GM23338 (cell line): ENCODE measurements at regions not wholly inside any gene's neighbourhood (a gene's known extent, or its start where the extent isn't known, plus 50 kb on each side); places are given as distances from the start of the nearest gene placed in this dataset.

Experiments used
- ATAC-seq: fragments of 200-7000 bp; cut with Tn5 transposase; 3 replicates; pipeline ENCODE4 v1.9.1; 2020
- DNase-seq: peaks from one replicate; pipeline ENCODE4 v3.0.0-alpha.2; 2015; ENCODE audit warnings: low spot score
- H2AFZ ChIP-seq: fragments of 200-600 bp; sonication (generic); 2 replicates; pipeline ENCODE4 v1.8.0; 2016; ENCODE audit warnings: antibody characterized with exemption, mild to moderate bottlenecking, moderate library complexity
- H3F3A ChIP-seq: fragments of 200-600 bp; sonication (generic); replicated peaks from 2 replicates; pipeline ENCODE4 v1.8.0; 2017; ENCODE audit warnings: antibody characterized with exemption, mixed run types, low read depth
- H3K27ac ChIP-seq: fragments of 200-600 bp; sonication (generic); 2 replicates; pipeline ENCODE4 v1.6.1; 2016; ENCODE audit warnings: low read depth
- H3K27me3 ChIP-seq: fragments of 200-600 bp; sonication (generic); 2 replicates; pipeline ENCODE4 v1.8.0; 2016; ENCODE audit warnings: mild to moderate bottlenecking, mixed run types, moderate library complexity; ENCODE audit not compliant: insufficient read depth
- H3K36me3 ChIP-seq: fragments of 200-600 bp; sonication (generic); 2 replicates; pipeline ENCODE4 v1.8.0; 2016; ENCODE audit warnings: mild to moderate bottlenecking; ENCODE audit not compliant: insufficient read depth
- H3K4me1 ChIP-seq: fragments of 200-600 bp; sonication (generic); 2 replicates; pipeline ENCODE4 v1.8.0; 2016; ENCODE audit warnings: mild to moderate bottlenecking, moderate library complexity; ENCODE audit not compliant: insufficient read depth
- H3K4me2 ChIP-seq: fragments of 200-600 bp; sonication (generic); 2 replicates; pipeline ENCODE4 v1.7.1; 2017; ENCODE audit warnings: mixed run types
- H3K4me3 ChIP-seq: fragments of 200-600 bp; sonication (generic); 2 replicates; pipeline ENCODE4 v1.6.1; 2016; ENCODE audit warnings: mixed run types
- H3K79me2 ChIP-seq: fragments of 200-600 bp; sonication (generic); replicated peaks from 2 replicates; pipeline ENCODE4 v1.8.0; 2017; ENCODE audit warnings: mild to moderate bottlenecking; ENCODE audit not compliant: insufficient read depth
- H3K9me2 ChIP-seq: fragments of 200-600 bp; sonication (generic); 2 replicates; pipeline ENCODE4 v1.8.0; 2017; ENCODE audit not compliant: insufficient read depth
- H4K20me1 ChIP-seq: fragments of 200-600 bp; sonication (generic); replicated peaks from 2 replicates; pipeline ENCODE4 v1.8.0; 2017; ENCODE audit warnings: mild to moderate bottlenecking; ENCODE audit not compliant: insufficient read depth
- H3K27ac Mint-ChIP-seq: 2 replicates; pipeline ENCODE4 v1.8.0; 2020; ENCODE audit warnings: inconsistent platforms, mild to moderate bottlenecking, moderate library complexity, mixed read lengths
- H3K27me3 Mint-ChIP-seq: 3 replicates; pipeline ENCODE4 v1.8.0; 2022; ENCODE audit warnings: low read depth, mild to moderate bottlenecking, moderate library complexity, mixed read lengths, inconsistent platforms; ENCODE audit not compliant: insufficient read depth, poor library complexity
- H3K36me3 Mint-ChIP-seq: 3 replicates; pipeline ENCODE4 v1.8.0; 2021; ENCODE audit warnings: low read depth, mild to moderate bottlenecking, inconsistent platforms, moderate library complexity, mixed read lengths
- H3K4me1 Mint-ChIP-seq: 3 replicates; pipeline ENCODE4 v1.8.0; 2020; ENCODE audit warnings: mild to moderate bottlenecking, inconsistent platforms, mixed read lengths
- H3K4me3 Mint-ChIP-seq: 3 replicates; pipeline ENCODE4 v1.8.0; 2021; ENCODE audit warnings: moderate library complexity, mild to moderate bottlenecking, inconsistent platforms, mixed read lengths
- H3K9me3 Mint-ChIP-seq: 3 replicates; pipeline ENCODE4 v1.8.0; 2020; ENCODE audit warnings: moderate library complexity, mild to moderate bottlenecking, inconsistent platforms, mixed read lengths
- CREB1 ChIP-seq: fragments of 250-450 bp; sonication (Bioruptor Pico); IDR thresholded peaks from 2 replicates; pipeline ENCODE4 v1.5.0; 2020; ENCODE audit warnings: low read depth, mild to moderate bottlenecking, moderate library complexity
- EZH2 ChIP-seq: fragments of 200-600 bp; sonication (generic); IDR thresholded peaks from one replicate; pipeline ENCODE4 v1.8.0; 2017; ENCODE audit warnings: antibody characterized with exemption, mild to moderate bottlenecking, low read depth; ENCODE audit not compliant: unreplicated experiment
- EZH2phosphoT487 ChIP-seq: fragments of 200-600 bp; sonication (generic); IDR thresholded peaks from one replicate; pipeline ENCODE4 v1.8.1; 2018; ENCODE audit warnings: antibody characterized with exemption; ENCODE audit not compliant: unreplicated experiment
- JUNB ChIP-seq: IDR thresholded peaks from one replicate; pipeline ENCODE4 v1.6.1; 2016; ENCODE audit warnings: antibody characterized with exemption; ENCODE audit not compliant: unreplicated experiment
- NANOG ChIP-seq: IDR thresholded peaks from 2 replicates; pipeline ENCODE4 v1.6.1; 2016; ENCODE audit warnings: antibody characterized with exemption, borderline replicate concordance
- POLR2AphosphoS5 ChIP-seq: IDR thresholded peaks from 2 replicates; pipeline ENCODE4 v1.6.1; 2016; ENCODE audit warnings: antibody characterized with exemption, low read depth
- STAT1 ChIP-seq: IDR thresholded peaks from one replicate; pipeline ENCODE4 v1.6.1; 2016; ENCODE audit warnings: antibody characterized with exemption; ENCODE audit not compliant: unreplicated experiment
- ZNF114 ChIP-seq: fragments of 250-450 bp; sonication (Bioruptor Pico); IDR thresholded peaks from 2 replicates; pipeline ENCODE4 v1.5.0; 2020; ENCODE audit warnings: mild to moderate bottlenecking, moderate library complexity
- TF ChIP-seq, protein P1 (sequence below): IDR thresholded peaks from 2 replicates; pipeline ENCODE4 v1.6.1; 2016; ENCODE audit warnings: antibody characterized with exemption
- TF ChIP-seq, protein P2 (sequence below): fragments of 250-450 bp; sonication (Bioruptor Pico); IDR thresholded peaks from 2 replicates; pipeline ENCODE4 v1.5.0; 2020; ENCODE audit warnings: mild to moderate bottlenecking, moderate library complexity
- TF ChIP-seq, protein P3 (sequence below): IDR thresholded peaks from one replicate; pipeline ENCODE4 v1.6.1; 2018; ENCODE audit warnings: antibody characterized with exemption; ENCODE audit not compliant: unreplicated experiment

DNA sequence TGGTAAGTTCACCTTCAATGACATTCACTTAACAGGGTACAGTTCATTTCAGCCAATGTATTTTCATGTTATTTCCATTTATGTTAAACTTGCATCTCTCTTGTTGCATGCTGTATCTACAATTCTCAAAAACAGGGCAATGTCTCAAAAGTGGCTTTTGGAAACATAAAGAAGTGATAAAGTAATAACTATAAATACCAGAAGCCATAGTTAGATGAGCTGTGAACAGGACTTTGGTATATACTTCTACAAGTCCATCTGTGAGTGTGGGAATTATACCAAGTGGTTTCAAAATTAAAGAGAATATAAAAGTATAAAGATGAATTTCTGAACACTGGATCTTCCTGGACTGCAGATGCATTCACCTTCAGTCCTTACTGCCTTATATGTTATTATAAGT lies 585.4 kb upstream of the PBX1 start:
- Histone ChIP-seq H2AFZ (no peak overlapping the region), H3K4me3 (no peak overlapping the region), H3K4me1 (no peaks in the 10 kb centered on the region), H3K27me3 (no peaks in the 10 kb centered on the region), H3K79me2 (no peaks in the 10 kb centered on the region), H3K9me2 (no peaks in the 10 kb centered on the region), H3F3A (no peaks in the 10 kb centered on the region), H4K20me1 (no peaks in the 10 kb centered on the region), H3K27ac (no peak overlapping the region), H3K36me3 (no peaks in the 10 kb centered on the region), H3K4me2 (no peak overlapping the region)
- no peaks in the 10 kb centered on the region for H3K27me3 Mint-ChIP-seq
- no peak overlapping the region for H3K4me3 Mint-ChIP-seq
- no peaks in the 10 kb centered on the region for H3K36me3 Mint-ChIP-seq
- no peaks in the 10 kb centered on the region for H3K9me3 Mint-ChIP-seq
- DNase-seq, result no peak
- no peak for TF ChIP-seq EZH2phosphoT487
- TF ChIP-seq, protein P1, sequence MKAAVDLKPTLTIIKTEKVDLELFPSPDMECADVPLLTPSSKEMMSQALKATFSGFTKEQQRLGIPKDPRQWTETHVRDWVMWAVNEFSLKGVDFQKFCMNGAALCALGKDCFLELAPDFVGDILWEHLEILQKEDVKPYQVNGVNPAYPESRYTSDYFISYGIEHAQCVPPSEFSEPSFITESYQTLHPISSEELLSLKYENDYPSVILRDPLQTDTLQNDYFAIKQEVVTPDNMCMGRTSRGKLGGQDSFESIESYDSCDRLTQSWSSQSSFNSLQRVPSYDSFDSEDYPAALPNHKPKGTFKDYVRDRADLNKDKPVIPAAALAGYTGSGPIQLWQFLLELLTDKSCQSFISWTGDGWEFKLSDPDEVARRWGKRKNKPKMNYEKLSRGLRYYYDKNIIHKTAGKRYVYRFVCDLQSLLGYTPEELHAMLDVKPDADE, result no peak
- TF ChIP-seq JUNB, result no peak
- no peak for TF ChIP-seq NANOG
- TF ChIP-seq EZH2, result no peak
- TF ChIP-seq, protein P2, sequence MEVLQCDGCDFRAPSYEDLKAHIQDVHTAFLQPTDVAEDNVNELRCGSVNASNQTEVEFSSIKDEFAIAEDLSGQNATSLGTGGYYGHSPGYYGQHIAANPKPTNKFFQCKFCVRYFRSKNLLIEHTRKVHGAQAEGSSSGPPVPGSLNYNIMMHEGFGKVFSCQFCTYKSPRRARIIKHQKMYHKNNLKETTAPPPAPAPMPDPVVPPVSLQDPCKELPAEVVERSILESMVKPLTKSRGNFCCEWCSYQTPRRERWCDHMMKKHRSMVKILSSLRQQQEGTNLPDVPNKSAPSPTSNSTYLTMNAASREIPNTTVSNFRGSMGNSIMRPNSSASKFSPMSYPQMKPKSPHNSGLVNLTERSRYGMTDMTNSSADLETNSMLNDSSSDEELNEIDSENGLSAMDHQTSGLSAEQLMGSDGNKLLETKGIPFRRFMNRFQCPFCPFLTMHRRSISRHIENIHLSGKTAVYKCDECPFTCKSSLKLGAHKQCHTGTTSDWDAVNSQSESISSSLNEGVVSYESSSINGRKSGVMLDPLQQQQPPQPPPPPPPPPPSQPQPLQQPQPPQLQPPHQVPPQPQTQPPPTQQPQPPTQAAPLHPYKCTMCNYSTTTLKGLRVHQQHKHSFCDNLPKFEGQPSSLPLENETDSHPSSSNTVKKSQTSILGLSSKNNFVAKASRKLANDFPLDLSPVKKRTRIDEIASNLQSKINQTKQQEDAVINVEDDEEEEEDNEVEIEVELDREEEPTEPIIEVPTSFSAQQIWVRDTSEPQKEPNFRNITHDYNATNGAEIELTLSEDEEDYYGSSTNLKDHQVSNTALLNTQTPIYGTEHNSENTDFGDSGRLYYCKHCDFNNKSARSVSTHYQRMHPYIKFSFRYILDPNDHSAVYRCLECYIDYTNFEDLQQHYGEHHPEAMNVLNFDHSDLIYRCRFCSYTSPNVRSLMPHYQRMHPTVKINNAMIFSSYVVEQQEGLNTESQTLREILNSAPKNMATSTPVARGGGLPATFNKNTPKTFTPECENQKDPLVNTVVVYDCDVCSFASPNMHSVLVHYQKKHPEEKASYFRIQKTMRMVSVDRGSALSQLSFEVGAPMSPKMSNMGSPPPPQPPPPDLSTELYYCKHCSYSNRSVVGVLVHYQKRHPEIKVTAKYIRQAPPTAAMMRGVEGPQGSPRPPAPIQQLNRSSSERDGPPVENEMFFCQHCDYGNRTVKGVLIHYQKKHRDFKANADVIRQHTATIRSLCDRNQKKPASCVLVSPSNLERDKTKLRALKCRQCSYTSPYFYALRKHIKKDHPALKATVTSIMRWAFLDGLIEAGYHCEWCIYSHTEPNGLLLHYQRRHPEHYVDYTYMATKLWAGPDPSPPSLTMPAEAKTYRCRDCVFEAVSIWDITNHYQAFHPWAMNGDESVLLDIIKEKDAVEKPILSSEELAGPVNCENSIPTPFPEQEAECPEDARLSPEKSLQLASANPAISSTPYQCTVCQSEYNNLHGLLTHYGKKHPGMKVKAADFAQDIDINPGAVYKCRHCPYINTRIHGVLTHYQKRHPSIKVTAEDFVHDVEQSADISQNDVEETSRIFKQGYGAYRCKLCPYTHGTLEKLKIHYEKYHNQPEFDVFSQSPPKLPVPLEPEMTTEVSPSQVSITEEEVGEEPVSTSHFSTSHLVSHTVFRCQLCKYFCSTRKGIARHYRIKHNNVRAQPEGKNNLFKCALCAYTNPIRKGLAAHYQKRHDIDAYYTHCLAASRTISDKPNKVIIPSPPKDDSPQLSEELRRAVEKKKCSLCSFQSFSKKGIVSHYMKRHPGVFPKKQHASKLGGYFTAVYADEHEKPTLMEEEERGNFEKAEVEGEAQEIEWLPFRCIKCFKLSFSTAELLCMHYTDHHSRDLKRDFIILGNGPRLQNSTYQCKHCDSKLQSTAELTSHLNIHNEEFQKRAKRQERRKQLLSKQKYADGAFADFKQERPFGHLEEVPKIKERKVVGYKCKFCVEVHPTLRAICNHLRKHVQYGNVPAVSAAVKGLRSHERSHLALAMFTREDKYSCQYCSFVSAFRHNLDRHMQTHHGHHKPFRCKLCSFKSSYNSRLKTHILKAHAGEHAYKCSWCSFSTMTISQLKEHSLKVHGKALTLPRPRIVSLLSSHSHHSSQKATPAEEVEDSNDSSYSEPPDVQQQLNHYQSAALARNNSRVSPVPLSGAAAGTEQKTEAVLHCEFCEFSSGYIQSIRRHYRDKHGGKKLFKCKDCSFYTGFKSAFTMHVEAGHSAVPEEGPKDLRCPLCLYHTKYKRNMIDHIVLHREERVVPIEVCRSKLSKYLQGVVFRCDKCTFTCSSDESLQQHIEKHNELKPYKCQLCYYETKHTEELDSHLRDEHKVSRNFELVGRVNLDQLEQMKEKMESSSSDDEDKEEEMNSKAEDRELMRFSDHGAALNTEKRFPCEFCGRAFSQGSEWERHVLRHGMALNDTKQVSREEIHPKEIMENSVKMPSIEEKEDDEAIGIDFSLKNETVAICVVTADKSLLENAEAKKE (CRISPR knock-in tag), result no peak
- no peak for TF ChIP-seq ZNF114 (CRISPR knock-in tag)
- no peak for TF ChIP-seq POLR2AphosphoS5
- TF ChIP-seq, protein P3, sequence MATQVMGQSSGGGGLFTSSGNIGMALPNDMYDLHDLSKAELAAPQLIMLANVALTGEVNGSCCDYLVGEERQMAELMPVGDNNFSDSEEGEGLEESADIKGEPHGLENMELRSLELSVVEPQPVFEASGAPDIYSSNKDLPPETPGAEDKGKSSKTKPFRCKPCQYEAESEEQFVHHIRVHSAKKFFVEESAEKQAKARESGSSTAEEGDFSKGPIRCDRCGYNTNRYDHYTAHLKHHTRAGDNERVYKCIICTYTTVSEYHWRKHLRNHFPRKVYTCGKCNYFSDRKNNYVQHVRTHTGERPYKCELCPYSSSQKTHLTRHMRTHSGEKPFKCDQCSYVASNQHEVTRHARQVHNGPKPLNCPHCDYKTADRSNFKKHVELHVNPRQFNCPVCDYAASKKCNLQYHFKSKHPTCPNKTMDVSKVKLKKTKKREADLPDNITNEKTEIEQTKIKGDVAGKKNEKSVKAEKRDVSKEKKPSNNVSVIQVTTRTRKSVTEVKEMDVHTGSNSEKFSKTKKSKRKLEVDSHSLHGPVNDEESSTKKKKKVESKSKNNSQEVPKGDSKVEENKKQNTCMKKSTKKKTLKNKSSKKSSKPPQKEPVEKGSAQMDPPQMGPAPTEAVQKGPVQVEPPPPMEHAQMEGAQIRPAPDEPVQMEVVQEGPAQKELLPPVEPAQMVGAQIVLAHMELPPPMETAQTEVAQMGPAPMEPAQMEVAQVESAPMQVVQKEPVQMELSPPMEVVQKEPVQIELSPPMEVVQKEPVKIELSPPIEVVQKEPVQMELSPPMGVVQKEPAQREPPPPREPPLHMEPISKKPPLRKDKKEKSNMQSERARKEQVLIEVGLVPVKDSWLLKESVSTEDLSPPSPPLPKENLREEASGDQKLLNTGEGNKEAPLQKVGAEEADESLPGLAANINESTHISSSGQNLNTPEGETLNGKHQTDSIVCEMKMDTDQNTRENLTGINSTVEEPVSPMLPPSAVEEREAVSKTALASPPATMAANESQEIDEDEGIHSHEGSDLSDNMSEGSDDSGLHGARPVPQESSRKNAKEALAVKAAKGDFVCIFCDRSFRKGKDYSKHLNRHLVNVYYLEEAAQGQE, result no peak
- no peak for TF ChIP-seq CREB1 (CRISPR knock-in tag)
- no peak for TF ChIP-seq STAT1
- no peak for ATAC-seq
- peaks cover 3% of the 10 kb centered on the region; the same call in 1 of the 3 replicates for H3K4me1 Mint-ChIP-seq
- no peak overlapping the region for H3K27ac Mint-ChIP-seq
